ENCODE measurements at regions not wholly inside any gene's neighbourhood (a gene's known extent, or its start where the extent isn't known, plus 50 kb on each side); places are given as distances from the start of the nearest gene placed in this dataset.
"Not testable (repeated sequence)": the region's sequence is repeated elsewhere in the genome, so short reads cannot be mapped to it uniquely, and the experiment has no call there.

GRCh38 chr6:78693835-78694234, 173.5 kb upstream of the IRAK1BP1 start:
- DNase-seq (ENCODE audit: low spot score), result no peak
- in situ Hi-C loops (cut with HindIII; ENCODE audit: low sequenced_read_pairs), result no loop called here

GRCh38 chr6:78694628-78695027, 172.7 kb upstream of the IRAK1BP1 start:
- DNase-seq (ENCODE audit: low spot score); in situ Hi-C loops (cut with HindIII; ENCODE audit: low sequenced_read_pairs): not testable (repeated sequence)

DNA sequence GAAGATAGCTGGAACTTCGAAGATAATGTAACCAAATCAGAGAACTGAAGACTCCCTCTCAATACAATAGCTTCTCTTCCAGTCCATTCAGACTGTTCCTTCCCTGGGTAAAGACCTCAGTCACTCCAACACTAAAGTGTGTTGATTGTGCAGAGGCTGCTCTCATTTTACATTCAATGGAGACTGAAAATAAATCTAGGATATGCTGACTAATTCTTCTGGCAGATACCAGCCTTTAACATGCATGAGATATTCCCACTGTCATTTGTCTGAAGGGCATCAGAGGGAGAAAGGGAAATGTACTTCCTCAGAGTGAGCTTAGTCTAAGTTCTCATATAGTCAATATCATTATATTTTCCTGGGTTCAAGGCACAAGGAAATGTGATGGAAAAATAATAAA, 166.4 kb upstream of the IRAK1BP1 start:
- DNase-seq (ENCODE audit: low spot score), result no peak
- in situ Hi-C loops (cut with HindIII; ENCODE audit: low sequenced_read_pairs), result no loop called here

DNA sequence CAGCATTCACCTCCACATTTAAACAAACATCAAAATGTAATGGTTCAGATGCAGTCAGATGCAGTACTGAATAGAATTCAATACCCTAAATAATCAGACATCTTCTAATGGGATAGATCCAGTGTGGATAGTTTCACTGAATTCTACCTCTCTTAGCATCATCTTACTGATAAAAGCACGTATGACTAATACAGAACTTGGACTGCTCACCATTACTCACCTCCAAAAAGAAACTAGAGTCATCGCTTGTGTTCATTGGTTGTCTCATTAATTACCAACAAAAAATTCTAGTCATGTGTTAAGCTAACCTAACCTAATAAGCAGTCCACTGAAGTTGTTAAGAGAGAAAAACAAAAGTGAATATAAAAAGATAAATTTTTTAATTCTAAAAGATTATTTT, 165.9 kb upstream of the IRAK1BP1 start:
- in situ Hi-C loops (cut with HindIII; ENCODE audit: low sequenced_read_pairs), result no loop called here

DNA sequence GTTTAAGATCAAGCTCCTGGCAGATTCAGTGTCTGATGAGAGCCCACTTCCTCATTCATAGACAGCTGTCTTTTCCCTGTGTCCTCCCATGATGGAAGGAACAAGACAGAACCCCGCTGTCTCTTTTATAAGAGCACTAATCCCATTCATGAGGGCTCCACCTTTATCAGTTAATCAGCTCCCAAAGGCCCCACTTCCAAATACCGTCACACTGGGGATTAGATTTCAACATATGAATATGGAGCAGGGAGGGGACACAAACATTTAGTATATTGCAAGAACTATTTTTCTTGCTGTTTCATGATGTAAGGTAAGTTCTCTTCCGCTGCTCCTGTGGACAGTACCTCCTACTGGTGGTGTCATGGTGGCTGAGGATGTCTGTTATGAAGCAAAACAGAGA, 158.3 kb upstream of the IRAK1BP1 start:
- in situ Hi-C loops (cut with HindIII; ENCODE audit: low sequenced_read_pairs), result no loop called here
- no peak for DNase-seq (ENCODE audit: low spot score)

More for the DNA sequence above, 165.9 kb upstream of the IRAK1BP1 start:
- DNase-seq (ENCODE audit: low spot score), result no peak

GRCh38 chr6:78713564-78713963, 153.8 kb upstream of the IRAK1BP1 start:
- in situ Hi-C loops (cut with HindIII; ENCODE audit: low sequenced_read_pairs), result no loop called here
- DNase-seq (ENCODE audit: low spot score), result no peak

DNA sequence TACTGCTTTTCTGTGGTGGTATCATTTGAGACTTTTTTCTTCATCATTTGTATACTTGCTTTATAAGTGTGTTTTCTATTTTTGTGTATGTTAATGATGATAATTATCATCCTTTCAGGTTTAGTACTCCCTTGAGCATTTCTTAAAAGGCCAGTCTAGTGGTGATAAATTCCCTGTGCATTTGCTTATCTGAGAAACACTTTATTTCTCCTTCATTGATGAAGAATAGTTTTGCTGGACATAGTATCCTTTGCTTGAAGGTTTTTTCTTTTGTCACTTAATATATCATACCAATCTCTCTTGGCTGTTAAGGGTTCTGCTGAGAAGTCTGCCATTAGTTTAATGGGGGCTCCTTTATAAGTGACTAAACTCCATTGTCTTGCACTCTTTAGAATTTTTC, 123.2 kb upstream of the IRAK1BP1 start:
- DNase-seq (ENCODE audit: low spot score), result no peak
- in situ Hi-C loops (cut with HindIII; ENCODE audit: low sequenced_read_pairs), result no loop called here

- DNase-seq (ENCODE audit: low spot score), result no peak
- in situ Hi-C loops (cut with HindIII; ENCODE audit: low sequenced_read_pairs), result no loop called here
These were observed 120.9 kb upstream of the IRAK1BP1 start for GRCh38 chr6:78746457-78746856.

DNA sequence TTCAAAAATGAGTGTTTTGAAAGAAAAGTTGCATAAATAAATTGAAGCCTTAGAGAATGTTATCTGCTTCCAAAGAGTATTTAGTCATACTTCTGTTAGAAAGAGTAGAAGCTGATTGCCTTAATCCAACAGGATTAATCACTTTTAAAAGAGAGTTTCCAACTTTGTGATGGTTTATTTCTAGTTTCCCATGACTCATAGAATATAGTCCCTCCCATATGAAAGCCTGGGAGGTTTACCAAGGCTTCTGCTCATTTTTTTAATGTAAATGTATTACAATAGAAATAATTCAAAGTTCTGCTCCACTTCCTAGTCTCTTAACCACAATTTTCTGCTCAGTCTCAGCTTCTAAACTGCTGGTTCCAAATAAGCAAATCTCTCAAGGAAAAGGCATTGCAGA, 118.0 kb upstream of the IRAK1BP1 start:
- in situ Hi-C loops (cut with HindIII; ENCODE audit: low sequenced_read_pairs), result no loop called here
- DNase-seq (ENCODE audit: low spot score), result no peak

GRCh38 chr6:78758297-78758798, 109.0 kb upstream of the IRAK1BP1 start:
- in situ Hi-C loops (cut with HindIII; ENCODE audit: low sequenced_read_pairs); DNase-seq (ENCODE audit: low spot score): not testable (repeated sequence)

- no peak for DNase-seq (ENCODE audit: low spot score)
- in situ Hi-C loops (cut with HindIII; ENCODE audit: low sequenced_read_pairs), result no loop called here
These were observed 99.1 kb upstream of the IRAK1BP1 start for GRCh38 chr6:78768271-78768670.

- no peak for DNase-seq (ENCODE audit: low spot score)
- in situ Hi-C loops (cut with HindIII; ENCODE audit: low sequenced_read_pairs), result no loop called here
These were observed 96.6 kb upstream of the IRAK1BP1 start for GRCh38 chr6:78770765-78771164.

GRCh38 chr6:78771586-78771985, 95.8 kb upstream of the IRAK1BP1 start:
- DNase-seq (ENCODE audit: low spot score), result no peak
- in situ Hi-C loops (cut with HindIII; ENCODE audit: low sequenced_read_pairs), result no loop called here

GRCh38 chr6:78781001-78781400, 86.3 kb upstream of the IRAK1BP1 start:
- DNase-seq (ENCODE audit: low spot score), result no peak
- in situ Hi-C loops (cut with HindIII; ENCODE audit: low sequenced_read_pairs), result no loop called here

DNA sequence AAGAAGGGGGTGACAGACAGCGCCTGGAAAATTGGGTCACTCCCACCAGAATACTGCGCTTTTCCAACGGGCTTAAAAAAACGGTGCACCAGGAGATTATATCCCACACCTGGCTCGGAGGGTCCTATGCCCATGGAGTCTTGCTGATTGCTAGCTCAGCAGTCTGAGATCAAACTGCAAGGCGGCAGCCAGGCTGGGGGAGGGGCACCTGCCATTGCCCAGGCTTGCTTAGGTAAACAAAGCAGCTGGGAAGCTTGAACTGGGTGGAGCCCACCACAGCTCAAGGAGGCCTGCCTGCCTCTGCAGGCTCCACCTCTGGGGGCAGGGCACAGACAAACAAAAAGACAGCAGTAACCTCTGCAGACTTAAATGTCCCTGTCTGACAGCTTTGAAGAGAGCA, 84.0 kb upstream of the IRAK1BP1 start:
- in situ Hi-C loops (cut with HindIII; ENCODE audit: low sequenced_read_pairs); DNase-seq (ENCODE audit: low spot score): not testable (repeated sequence)

DNA sequence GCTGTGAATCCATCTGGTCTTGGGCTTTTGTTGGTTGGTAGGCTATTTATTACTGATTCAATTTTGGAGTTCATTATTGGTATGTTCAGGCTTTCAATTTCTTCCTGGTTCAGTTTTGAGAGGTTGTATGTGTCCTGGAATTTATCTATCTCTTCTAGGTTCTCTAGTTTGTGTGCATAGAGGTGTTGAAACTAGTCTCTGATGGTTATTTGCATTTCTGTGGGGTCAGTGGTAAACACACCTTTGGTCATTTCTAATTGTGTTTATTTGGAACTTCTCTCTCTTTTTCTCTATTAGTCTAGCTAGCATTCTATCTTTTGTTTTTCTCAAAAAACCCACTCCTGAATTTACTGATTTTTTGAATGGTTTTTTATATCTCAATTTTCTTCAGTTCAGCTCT, 70.1 kb upstream of the IRAK1BP1 start:
- in situ Hi-C loops (cut with HindIII; ENCODE audit: low sequenced_read_pairs), result no loop called here
- DNase-seq (ENCODE audit: low spot score), result no peak

DNA sequence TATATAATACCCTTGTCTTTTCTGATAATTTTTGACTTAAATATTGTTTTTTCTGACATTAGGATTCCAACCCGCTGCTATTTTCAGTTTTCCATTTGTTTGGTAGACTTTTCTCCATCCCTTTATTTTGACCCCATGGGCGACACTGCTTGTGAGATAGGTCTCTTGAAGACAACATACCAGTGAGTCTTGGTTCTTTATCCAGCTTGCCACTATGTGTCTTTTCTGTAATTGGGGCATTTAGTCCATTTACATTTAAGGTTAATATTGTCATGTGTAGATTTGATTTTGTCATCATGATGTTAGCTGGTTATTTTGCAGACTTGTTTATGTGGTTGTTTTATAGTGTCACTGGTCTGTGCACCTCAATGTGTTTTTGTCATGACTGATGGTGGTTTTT, 67.7 kb upstream of the IRAK1BP1 start:
- no peak for DNase-seq (ENCODE audit: low spot score)
- in situ Hi-C loops (cut with HindIII; ENCODE audit: low sequenced_read_pairs), result no loop called here

GRCh38 chr6:78806792-78807191, 60.6 kb upstream of the IRAK1BP1 start:
- in situ Hi-C loops (cut with HindIII; ENCODE audit: low sequenced_read_pairs); DNase-seq (ENCODE audit: low spot score): not testable (repeated sequence)

DNA sequence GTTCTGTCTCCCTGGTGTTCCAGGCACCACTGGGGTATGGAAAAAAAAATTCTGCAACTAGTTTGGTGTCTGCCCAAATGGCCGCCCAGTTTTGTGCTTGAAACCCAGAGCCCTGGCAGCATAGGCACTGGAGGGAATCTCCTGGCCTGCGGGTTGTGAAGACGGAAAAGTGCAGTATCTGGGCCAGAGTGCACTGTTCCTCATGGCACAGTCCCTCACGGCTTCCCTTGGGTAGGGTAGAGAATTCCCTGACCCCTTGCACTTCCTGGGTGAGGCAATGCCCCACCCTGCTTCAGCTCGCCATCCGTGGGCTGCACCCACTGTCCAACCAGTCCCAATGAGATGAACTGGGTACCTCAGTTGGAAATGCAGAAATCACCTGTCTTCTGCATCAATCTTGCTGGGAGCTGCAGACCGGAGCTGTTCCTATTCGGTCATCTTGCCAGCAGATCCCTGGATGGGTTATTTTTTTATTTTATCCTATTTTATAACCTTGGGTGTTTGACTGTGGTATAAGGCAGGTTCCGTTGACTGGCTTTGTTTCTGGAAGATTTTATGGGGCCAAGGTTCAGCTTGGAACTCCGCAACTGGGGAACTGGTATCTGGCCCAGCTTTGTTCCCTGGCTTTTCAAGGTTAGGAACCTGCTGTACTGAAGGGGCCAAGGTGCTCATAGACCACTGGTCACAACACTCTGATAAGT, 59.5 kb upstream of the IRAK1BP1 start:
- in situ Hi-C loops (cut with HindIII; ENCODE audit: low sequenced_read_pairs); DNase-seq (ENCODE audit: low spot score): not testable (repeated sequence)

DNA sequence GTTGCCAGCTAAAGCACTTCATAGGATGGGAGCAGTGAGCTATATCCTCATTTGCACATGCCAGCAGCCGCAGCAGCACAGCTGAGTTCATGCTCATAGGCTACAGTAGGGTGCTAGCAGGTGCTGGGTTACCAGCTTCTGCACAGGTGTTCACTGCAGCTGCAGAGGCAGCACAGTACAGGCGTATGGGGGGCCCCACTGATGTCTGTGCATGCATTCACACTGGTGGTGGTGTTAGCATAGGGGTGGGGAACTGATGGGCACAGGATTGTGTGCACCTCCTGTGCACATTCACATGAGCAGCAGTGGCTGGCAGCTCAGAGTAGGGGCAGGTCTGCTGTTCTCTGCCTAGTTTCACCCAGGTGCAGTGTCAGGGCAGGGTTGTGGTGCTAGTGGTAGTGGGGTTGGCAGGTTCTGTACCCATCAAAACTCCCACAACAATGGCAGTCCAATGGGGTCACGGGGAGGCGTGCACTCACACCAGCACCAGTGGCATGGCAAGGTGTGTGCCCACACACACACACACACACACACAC, 58.9 kb upstream of the IRAK1BP1 start:
- in situ Hi-C loops (cut with HindIII; ENCODE audit: low sequenced_read_pairs), result no loop called here
- no peak for DNase-seq (ENCODE audit: low spot score)

DNA sequence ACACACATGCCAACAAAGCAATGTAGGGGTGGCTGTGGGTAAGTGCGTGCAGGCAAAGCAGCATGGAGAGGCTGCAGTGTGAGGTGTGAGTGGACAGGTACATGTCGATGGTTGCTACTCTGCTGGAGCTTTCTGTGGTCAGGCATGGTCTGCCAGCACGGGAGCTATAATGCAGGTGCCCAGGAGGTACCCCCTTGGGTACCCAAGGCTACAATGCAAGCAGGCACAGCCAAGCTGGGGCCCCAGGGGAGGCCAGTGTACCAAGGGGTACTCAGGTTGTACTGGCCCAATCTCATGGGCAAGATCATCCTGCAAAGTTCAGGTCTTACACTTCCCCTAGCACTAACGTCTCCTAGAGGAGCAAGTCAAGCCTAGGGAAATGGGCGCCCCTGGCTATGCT, 58.4 kb upstream of the IRAK1BP1 start:
- in situ Hi-C loops (cut with HindIII; ENCODE audit: low sequenced_read_pairs), result no loop called here
- DNase-seq (ENCODE audit: low spot score), result no peak
